SK-N-MC (cell line): ENCODE measurements at regions not wholly inside any gene's neighbourhood (a gene's known extent, or its start where the extent isn't known, plus 50 kb on each side); places are given as distances from the start of the nearest gene placed in this dataset.

Experiments
- EZH2 ChIP-seq: fragments of 200-600 bp; sonication (generic); IDR thresholded peaks from one replicate; pipeline ENCODE4 v1.6.1; 2017; ENCODE audit warnings: antibody characterized with exemption
- FOXP2 ChIP-seq: optimal IDR thresholded peaks from 2 replicates; pipeline ENCODE3; 2011; ENCODE audit warnings: mild to moderate bottlenecking, moderate library complexity; ENCODE audit not compliant: insufficient read depth; ENCODE audit errors: extremely low read length, control extremely low read depth
- POLR2AphosphoS5 ChIP-seq: IDR thresholded peaks from 2 replicates; pipeline ENCODE4 v1.6.1; 2012; ENCODE audit warnings: mild to moderate bottlenecking, low read depth, low read length, borderline replicate concordance

DNA sequence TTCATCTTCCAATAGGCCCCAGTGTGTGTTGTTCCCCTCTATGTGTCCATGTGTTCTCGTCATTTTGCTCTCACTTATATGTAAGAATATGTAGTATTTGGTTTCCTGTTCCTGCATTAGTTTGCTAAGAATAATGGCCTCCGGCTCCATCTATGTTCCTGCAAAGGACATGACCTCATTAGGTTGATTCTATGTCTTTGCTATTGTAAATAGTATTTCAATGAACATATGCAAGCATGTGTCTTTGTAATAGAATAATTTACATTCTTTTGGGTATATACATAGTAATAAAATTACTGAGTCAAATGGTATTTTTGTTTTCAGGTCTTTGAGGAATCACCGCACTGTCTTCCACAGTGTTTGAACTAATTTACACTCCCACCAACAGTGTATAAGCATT is 202.9 kb upstream of the KIRREL3 start:
- TF ChIP-seq EZH2 (no peak), POLR2AphosphoS5 (no peak), FOXP2 (no peak)
